HCT116 (cell line): ENCODE measurements at regions not wholly inside any gene's neighbourhood (a gene's known extent, or its start where the extent isn't known, plus 50 kb on each side); places are given as distances from the start of the nearest gene placed in this dataset.

Experiments
- CTCF ChIP-seq, 3 experiments: fragments of 200-600 bp in 1 of 3; sonication (generic) in 1 of 3; IDR thresholded peaks in 2 of 3; conservative IDR thresholded peaks in 1 of 3; 2 replicates each; pipeline ENCODE4 v1.5.1; 2012 to 2017; ENCODE audit warnings: low read depth in 2 of 3, low read length in 2 of 3, antibody characterized with exemption in 1 of 3, borderline replicate concordance in 1 of 3, control low read depth in 1 of 3, mild to moderate bottlenecking in 1 of 3, mixed read lengths in 1 of 3, mixed run types in 1 of 3, moderate library complexity in 1 of 3; ENCODE audit not compliant: insufficient read depth in 1 of 3
- EZH2 ChIP-seq: fragments of 200-600 bp; sonication (generic); IDR thresholded peaks from 2 replicates; pipeline ENCODE4 v1.6.1; 2017; ENCODE audit warnings: antibody characterized with exemption, mixed run types
- POLR2A ChIP-seq: IDR thresholded peaks from 2 replicates; pipeline ENCODE4 v1.7.0; 2011; ENCODE audit warnings: borderline replicate concordance; ENCODE audit not compliant: insufficient read depth, insufficient read length; ENCODE audit errors: extremely low read depth
- POLR2AphosphoS5 ChIP-seq: IDR thresholded peaks from 2 replicates; pipeline ENCODE4 v1.6.1; 2011; ENCODE audit warnings: mild to moderate bottlenecking, low read depth, low read length, moderate library complexity
- REST ChIP-seq: IDR thresholded peaks from 2 replicates; pipeline ENCODE4 v1.6.1; 2012; ENCODE audit warnings: low read depth
- SP1 ChIP-seq: IDR thresholded peaks from 2 replicates; pipeline ENCODE4 v1.6.1; 2012; ENCODE audit warnings: low read depth
- SRF ChIP-seq: IDR thresholded peaks from 2 replicates; pipeline ENCODE4 v1.6.1; 2012; ENCODE audit warnings: low read depth
- TCF7L2 ChIP-seq: IDR thresholded peaks from 2 replicates; pipeline ENCODE4 v1.7.0; 2011; ENCODE audit warnings: borderline replicate concordance, inconsistent platforms; ENCODE audit not compliant: insufficient read depth, insufficient read length; ENCODE audit errors: extremely low read depth
- ZFX ChIP-seq: fragments of 450-650 bp; IDR thresholded peaks from 2 replicates; pipeline ENCODE4 v1.6.1; 2017
- ZNF274 ChIP-seq: fragments of 200-500 bp; sonication (Bioruptor generic); IDR thresholded peaks from 2 replicates; pipeline ENCODE4 v1.6.1; 2014; ENCODE audit warnings: mild to moderate bottlenecking, low read depth, low read length, inconsistent platforms
- TF ChIP-seq, protein P1 (sequence below): IDR thresholded peaks from 2 replicates; pipeline ENCODE4 v1.6.1; 2012

- TF ChIP-seq ZNF274 (no peak), CTCF (IDR thresholded peaks at IDR 0.05 in 2 of 3, conservative IDR thresholded peaks at IDR 0.05 in 1 of 3; ENCODE audit: borderline replicate concordance in 1 of 3, insufficient read depth in 1 of 3, low read depth in 2 of 3, low read length in 2 of 3) (no peak), POLR2A (no peak), POLR2AphosphoS5 (no peak), EZH2 (no peak), SRF (no peak), ZFX (no peak), REST (no peak), TCF7L2 (no peak), SP1 (no peak)
- TF ChIP-seq, protein P1, sequence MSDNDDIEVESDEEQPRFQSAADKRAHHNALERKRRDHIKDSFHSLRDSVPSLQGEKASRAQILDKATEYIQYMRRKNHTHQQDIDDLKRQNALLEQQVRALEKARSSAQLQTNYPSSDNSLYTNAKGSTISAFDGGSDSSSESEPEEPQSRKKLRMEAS: no peak
These were observed 79.4 kb downstream of the RPE65 start for GRCh38 chr1:68370101-68370915.
